ENCODE measurements at regions not wholly inside any gene's neighbourhood (a gene's known extent, or its start where the extent isn't known, plus 50 kb on each side); places are given as distances from the start of the nearest gene placed in this dataset.

DNA sequence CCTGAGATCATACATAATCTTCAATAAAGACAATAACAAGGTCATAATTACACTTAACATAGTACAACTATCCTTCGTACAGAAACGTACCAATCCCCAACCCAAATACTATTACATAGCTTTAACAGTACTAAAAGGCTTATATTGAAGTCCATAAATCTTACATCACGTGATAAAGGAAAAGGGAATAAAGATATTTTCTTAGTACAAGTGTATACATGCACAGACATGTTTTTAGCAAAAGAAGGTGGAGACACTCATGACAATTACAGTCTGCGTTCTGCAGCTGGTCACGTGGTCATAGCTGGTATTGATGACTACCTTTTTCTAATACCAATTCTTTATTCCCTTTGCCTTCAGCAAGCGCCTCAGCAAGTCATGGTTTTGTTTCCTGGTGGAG is 464.5 kb upstream of the SLITRK5 start:
- TF ChIP-seq, protein P1, sequence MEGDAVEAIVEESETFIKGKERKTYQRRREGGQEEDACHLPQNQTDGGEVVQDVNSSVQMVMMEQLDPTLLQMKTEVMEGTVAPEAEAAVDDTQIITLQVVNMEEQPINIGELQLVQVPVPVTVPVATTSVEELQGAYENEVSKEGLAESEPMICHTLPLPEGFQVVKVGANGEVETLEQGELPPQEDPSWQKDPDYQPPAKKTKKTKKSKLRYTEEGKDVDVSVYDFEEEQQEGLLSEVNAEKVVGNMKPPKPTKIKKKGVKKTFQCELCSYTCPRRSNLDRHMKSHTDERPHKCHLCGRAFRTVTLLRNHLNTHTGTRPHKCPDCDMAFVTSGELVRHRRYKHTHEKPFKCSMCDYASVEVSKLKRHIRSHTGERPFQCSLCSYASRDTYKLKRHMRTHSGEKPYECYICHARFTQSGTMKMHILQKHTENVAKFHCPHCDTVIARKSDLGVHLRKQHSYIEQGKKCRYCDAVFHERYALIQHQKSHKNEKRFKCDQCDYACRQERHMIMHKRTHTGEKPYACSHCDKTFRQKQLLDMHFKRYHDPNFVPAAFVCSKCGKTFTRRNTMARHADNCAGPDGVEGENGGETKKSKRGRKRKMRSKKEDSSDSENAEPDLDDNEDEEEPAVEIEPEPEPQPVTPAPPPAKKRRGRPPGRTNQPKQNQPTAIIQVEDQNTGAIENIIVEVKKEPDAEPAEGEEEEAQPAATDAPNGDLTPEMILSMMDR (IDR thresholded peaks at IDR 0.05) = no peak
- TF ChIP-seq POLR2A (IDR thresholded peaks at IDR 0.05) = no peak
- no peak for TF ChIP-seq EP300 (IDR thresholded peaks at IDR 0.05)
